ENCODE measurements at regions not wholly inside any gene's neighbourhood (a gene's known extent, or its start where the extent isn't known, plus 50 kb on each side); places are given as distances from the start of the nearest gene placed in this dataset.

DNA sequence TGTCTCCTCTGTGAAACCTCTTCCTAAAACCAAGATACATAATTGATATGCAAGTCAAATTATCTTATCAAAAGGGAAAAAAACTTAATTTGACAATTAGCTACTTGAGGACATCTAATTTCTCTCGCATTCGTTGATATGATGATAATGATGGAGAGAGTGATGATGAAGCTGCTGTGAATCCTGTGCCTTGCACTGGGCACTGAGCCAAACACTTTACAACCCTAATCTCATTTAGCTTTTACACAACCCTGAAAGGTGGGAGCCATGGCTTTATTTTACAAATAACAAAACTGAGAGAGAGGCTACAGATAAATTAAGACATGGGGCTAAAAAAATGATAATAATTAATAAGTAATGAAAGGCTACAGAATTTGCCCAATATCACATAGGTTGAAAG lies 176.0 kb downstream of the NOC3L start:
- no peak overlapping the region for H3K27ac ChIP-seq (ENCODE audit: low read depth, low read length)
- no peak overlapping the region for H3K4me3 ChIP-seq (ENCODE audit: low read depth, low read length)
- CTCF ChIA-PET: no interaction called here
- H3K9me3 ChIP-seq (ENCODE audit: control insufficient read depth, insufficient read depth, low read length): no peaks in the 10 kb centered on the region
- TF ChIP-seq, protein P1, sequence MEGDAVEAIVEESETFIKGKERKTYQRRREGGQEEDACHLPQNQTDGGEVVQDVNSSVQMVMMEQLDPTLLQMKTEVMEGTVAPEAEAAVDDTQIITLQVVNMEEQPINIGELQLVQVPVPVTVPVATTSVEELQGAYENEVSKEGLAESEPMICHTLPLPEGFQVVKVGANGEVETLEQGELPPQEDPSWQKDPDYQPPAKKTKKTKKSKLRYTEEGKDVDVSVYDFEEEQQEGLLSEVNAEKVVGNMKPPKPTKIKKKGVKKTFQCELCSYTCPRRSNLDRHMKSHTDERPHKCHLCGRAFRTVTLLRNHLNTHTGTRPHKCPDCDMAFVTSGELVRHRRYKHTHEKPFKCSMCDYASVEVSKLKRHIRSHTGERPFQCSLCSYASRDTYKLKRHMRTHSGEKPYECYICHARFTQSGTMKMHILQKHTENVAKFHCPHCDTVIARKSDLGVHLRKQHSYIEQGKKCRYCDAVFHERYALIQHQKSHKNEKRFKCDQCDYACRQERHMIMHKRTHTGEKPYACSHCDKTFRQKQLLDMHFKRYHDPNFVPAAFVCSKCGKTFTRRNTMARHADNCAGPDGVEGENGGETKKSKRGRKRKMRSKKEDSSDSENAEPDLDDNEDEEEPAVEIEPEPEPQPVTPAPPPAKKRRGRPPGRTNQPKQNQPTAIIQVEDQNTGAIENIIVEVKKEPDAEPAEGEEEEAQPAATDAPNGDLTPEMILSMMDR (IDR thresholded peaks at IDR 0.05; ENCODE audit: low read depth, low read length): no peak
- DNase-seq (ENCODE audit: low read depth, low spot score): no peak
- no peaks in the 10 kb centered on the region for H3K27me3 ChIP-seq (ENCODE audit: control insufficient read depth, insufficient read depth, low read length)
- POLR2A ChIA-PET: no interaction called here

DNA sequence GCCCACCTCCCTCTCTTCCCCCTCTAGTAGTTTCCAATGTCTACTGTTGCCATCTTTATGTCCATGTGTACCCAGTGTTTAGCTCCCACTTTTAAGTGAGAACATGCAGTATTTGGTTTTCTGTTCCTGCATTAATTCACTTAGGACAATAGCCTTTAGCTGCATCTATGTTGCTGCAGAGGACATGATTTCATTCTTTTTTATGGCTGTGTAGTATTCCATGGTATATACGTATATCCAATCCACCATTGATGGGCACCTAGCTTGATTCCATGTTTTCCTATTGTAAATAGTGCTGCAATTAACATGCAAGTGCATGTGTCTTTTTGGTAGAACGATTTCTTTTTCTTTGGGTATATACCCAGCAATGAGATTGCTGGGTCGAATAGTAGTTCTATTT lies 170.4 kb downstream of the NOC3L start:
- H3K27ac ChIP-seq (ENCODE audit: low read depth, low read length): no peak overlapping the region
- DNase-seq (ENCODE audit: low read depth, low spot score): no peak
- POLR2A ChIA-PET: interaction anchor here (2.4 kb wide), 1 partner anchor 9 kb away, joined by 17 read pairs; no protein-coding TSS in a partner anchor

GRCh38 chr10:94192974-94193373 lies 169.8 kb downstream of the NOC3L start:
- CTCF ChIA-PET: interaction anchor here (0.6 to 1.7 kb wide), 3 partner anchors 122 to 212 kb away, joined by 3 to 5 read pairs (median 4); no protein-coding TSS in a partner anchor
- no peak overlapping the region for H3K4me3 ChIP-seq (ENCODE audit: low read depth, low read length)
- POLR2A ChIA-PET: interaction anchor here (2.4 kb wide), 1 partner anchor 10 kb away, joined by 17 read pairs; no protein-coding TSS in a partner anchor
- H3K9me3 ChIP-seq (ENCODE audit: control insufficient read depth, insufficient read depth, low read length): no peaks in the 10 kb centered on the region
- DNase-seq (ENCODE audit: low read depth, low spot score): no peak
- peak overlapping the region; percentile 23 for H3K27ac ChIP-seq (ENCODE audit: low read depth, low read length)
- H3K27me3 ChIP-seq (ENCODE audit: control insufficient read depth, insufficient read depth, low read length): no peaks in the 10 kb centered on the region
- TF ChIP-seq, protein P1 (IDR thresholded peaks at IDR 0.05; ENCODE audit: low read depth, low read length): no peak

More for the DNA sequence above, 170.4 kb downstream of the NOC3L start:
- TF ChIP-seq, protein P1 (IDR thresholded peaks at IDR 0.05; ENCODE audit: low read depth, low read length): no peak
- Histone ChIP-seq H3K4me3 (ENCODE audit: low read depth, low read length) (no peak overlapping the region), H3K9me3 (ENCODE audit: control insufficient read depth, insufficient read depth, low read length) (no peaks in the 10 kb centered on the region), H3K27me3 (ENCODE audit: control insufficient read depth, insufficient read depth, low read length) (no peaks in the 10 kb centered on the region)
- CTCF ChIA-PET: interaction anchor here (1.0 to 1.5 kb wide), 2 partner anchors 122 to 128 kb away, joined by 4 read pairs; no protein-coding TSS in a partner anchor

- Histone ChIP-seq H3K27me3 (ENCODE audit: control insufficient read depth, insufficient read depth, low read length) (no peaks in the 10 kb centered on the region), H3K27ac (ENCODE audit: low read depth, low read length) (no peak overlapping the region), H3K4me3 (ENCODE audit: low read depth, low read length) (no peak overlapping the region), H3K9me3 (ENCODE audit: control insufficient read depth, insufficient read depth, low read length) (no peaks in the 10 kb centered on the region)
- DNase-seq (ENCODE audit: low read depth, low spot score): peak; percentile 58
- ChIA-PET POLR2A (interaction anchor here (0.6 to 2.4 kb wide), 2 partner anchors 10 to 23 kb away, joined by 3 to 17 read pairs; no protein-coding TSS in a partner anchor), CTCF (interaction anchor here (0.6 to 1.7 kb wide), 3 partner anchors 121 to 212 kb away, joined by 3 to 5 read pairs (median 4); no protein-coding TSS in a partner anchor)
- TF ChIP-seq, protein P1 (IDR thresholded peaks at IDR 0.05; ENCODE audit: low read depth, low read length): no peak
These were observed 169.2 kb downstream of the NOC3L start for GRCh38 chr10:94193466-94193924.

- no peak for DNase-seq (ENCODE audit: low read depth, low spot score)
- no peaks in the 10 kb centered on the region for H3K9me3 ChIP-seq (ENCODE audit: control insufficient read depth, insufficient read depth, low read length)
- H3K27me3 ChIP-seq (ENCODE audit: control insufficient read depth, insufficient read depth, low read length): no peaks in the 10 kb centered on the region
- TF ChIP-seq, protein P1 (IDR thresholded peaks at IDR 0.05; ENCODE audit: low read depth, low read length): no peak
- H3K27ac ChIP-seq (ENCODE audit: low read depth, low read length): no peak overlapping the region
- ChIA-PET POLR2A (interaction anchor here (2.4 kb wide), 1 partner anchor 11 kb away, joined by 17 read pairs; no protein-coding TSS in a partner anchor), CTCF (interaction anchor here (1.7 kb wide), 1 partner anchor 126 kb away, joined by 5 read pairs; no protein-coding TSS in a partner anchor)
- no peak overlapping the region for H3K4me3 ChIP-seq (ENCODE audit: low read depth, low read length)
These were observed 168.5 kb downstream of the NOC3L start for GRCh38 chr10:94194256-94194655.

Measured in AG04450 (cell line).